Tibial nerve (tissue), 4 donors: ENCODE measurements at regions not wholly inside any gene's neighbourhood (a gene's known extent, or its start where the extent isn't known, plus 50 kb on each side); places are given as distances from the start of the nearest gene placed in this dataset.
"Not testable (repeated sequence)": the region's sequence is repeated elsewhere in the genome, so short reads cannot be mapped to it uniquely, and the experiment has no call there.

Experiments
- CTCF ChIP-seq, 5 experiments: fragments of 200-600 bp in 3 of 5; fragments of 450-650 bp in 2 of 5; sonication (generic) in 3 of 5; IDR thresholded peaks; one replicate each; pipeline ENCODE4 v1.5.1; 2016 to 2019; ENCODE audit warnings: antibody characterized with exemption in 5 of 5, mild to moderate bottlenecking in 3 of 5, moderate library complexity in 2 of 5
- EP300 ChIP-seq, 2 donors: sonication (generic); formaldehyde crosslinking; IDR thresholded peaks; one replicate each; pipeline ENCODE4 v1.6.1; 2017; ENCODE audit warnings: antibody characterized with exemption in 2 of 2, mild to moderate bottlenecking in 1 of 2
- POLR2A ChIP-seq, 2 donors: fragments of 450-650 bp; IDR thresholded peaks; one replicate each; pipeline ENCODE4 v1.6.1; 2017; ENCODE audit warnings: antibody characterized with exemption in 2 of 2, mild to moderate bottlenecking in 2 of 2, moderate library complexity in 2 of 2

DNA sequence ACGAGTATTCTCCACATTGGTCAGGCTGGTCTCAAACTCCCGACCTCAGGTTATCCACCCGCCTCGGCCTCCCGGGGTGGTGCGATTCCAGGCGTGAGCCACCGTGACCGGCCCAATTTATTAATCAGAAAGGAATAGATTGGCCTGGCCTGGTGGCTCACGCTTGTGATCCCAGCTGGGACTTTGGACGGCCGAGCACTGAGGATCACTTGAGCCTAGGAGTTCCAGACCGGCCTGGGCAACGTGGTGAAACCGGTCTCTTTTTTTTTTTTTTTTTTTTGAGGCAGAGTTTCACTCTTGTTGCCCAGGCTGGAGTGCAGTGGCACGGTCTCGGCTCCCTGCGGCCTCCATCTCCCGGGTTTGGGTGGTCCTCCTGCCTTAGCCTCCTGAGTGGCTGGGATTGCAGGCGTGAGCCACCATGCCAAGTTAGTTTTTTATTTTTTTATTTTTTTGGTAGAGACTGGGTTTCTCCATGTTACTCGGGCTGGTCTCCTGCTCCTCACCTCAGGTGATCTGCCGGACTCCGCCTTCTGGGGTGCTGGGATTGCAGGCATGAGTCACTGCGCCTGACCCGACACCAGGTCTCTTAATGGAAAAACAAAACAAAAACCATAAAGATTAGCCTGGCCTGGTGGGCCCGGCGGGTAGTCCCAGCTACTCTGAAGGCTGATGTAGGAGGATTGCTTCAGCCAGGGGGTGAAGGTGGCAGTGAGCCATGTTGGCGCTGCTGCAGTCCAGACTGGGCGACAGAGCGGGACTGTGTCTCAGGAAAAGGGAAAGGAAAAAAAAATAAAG is 141.0 kb downstream of the GOLGA6L22 start:
- not testable (repeated sequence) for TF ChIP-seq CTCF, EP300, POLR2A (IDR thresholded peaks at IDR 0.05)
